Breast epithelium (tissue), 3 donors: ENCODE measurements at regions not wholly inside any gene's neighbourhood (a gene's known extent, or its start where the extent isn't known, plus 50 kb on each side); places are given as distances from the start of the nearest gene placed in this dataset.

ENCODE experiments used
- CTCF ChIP-seq, 3 donors: fragments of 450-650 bp; IDR thresholded peaks; one replicate each; pipeline ENCODE4 v1.5.1; 2016 to 2017; ENCODE audit warnings: antibody characterized with exemption in 3 of 3, mild to moderate bottlenecking in 3 of 3, moderate library complexity in 3 of 3
- POLR2A ChIP-seq: fragments of 450-650 bp; IDR thresholded peaks from one replicate; pipeline ENCODE4 v1.6.1; 2016; ENCODE audit warnings: antibody characterized with exemption, mild to moderate bottlenecking, moderate library complexity
- POLR2AphosphoS5 ChIP-seq, 3 donors: sonication (generic); formaldehyde crosslinking; IDR thresholded peaks; one replicate each; pipeline ENCODE4 v1.6.1; 2017; ENCODE audit warnings: antibody characterized with exemption in 3 of 3

- TF ChIP-seq POLR2A (no peak), CTCF (IDR thresholded peaks at IDR 0.05) (no peak), POLR2AphosphoS5 (IDR thresholded peaks at IDR 0.05) (no peak)
Observed at GRCh38 chr10:123567984-123568739, 98.0 kb upstream of the GPR26 start.
